ENCODE measurements at regions not wholly inside any gene's neighbourhood (a gene's known extent, or its start where the extent isn't known, plus 50 kb on each side); places are given as distances from the start of the nearest gene placed in this dataset.

DNA sequence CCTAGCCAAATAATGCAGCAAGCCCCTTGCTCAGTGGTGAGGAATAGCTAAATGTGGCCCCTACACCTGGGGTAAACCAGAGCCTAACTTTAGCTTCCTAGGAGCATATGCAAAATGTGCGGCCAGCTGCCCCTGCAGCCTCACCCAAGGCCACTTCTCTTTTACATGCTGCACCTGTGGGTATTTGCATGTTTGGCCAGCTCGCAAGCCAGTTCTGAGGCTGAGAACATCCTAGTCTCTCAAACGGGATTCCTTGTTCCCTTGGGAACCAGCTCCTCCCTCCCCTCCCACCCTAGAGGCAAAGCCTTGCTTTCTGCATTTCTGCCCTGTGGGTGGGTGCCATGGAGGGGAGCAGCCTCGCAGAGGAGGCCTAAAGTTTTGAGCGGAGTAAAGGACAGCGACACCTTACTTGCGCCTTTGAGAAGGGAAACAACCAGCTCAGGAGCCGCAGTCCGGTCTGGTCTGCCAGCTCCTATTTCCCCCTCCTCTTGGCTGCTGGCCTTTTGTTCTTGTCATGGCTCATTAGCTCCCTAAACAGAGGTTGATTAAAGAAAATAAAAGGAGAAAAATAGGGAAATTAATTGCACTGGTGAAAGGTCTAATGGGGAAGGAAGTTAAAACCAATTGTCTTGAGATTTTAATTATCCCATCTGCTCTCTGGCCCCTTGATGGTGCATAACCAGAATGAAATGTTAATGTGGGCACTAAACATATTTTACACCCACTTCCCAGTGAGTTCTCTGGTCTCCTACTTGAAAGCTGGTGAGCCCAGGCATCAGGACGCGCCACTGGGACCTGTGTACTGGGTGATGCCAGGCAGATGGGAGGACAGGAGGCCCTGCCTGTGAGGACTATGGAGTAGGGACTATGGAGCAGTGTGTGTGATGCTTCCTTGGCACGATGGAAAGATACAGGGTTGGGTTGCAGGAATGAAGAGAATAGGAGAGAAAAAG is 68.7 kb downstream of the TEX35 start:
- TF ChIP-seq CREB1 (IDR thresholded peaks at IDR 0.05; ENCODE audit: low read depth) (no peak), CEBPB (IDR thresholded peaks at IDR 0.05) (no peak), ZBTB7A (IDR thresholded peaks at IDR 0.05; ENCODE audit: low read depth) (no peak), RAD21 (IDR thresholded peaks at IDR 0.05; ENCODE audit: low read depth) (no peak), EGR1 (IDR thresholded peaks at IDR 0.05) (no peak), YY1 (IDR thresholded peaks at IDR 0.05; ENCODE audit: low read depth) (no peak), EP300 (IDR thresholded peaks at IDR 0.05; ENCODE audit: borderline replicate concordance) (no peak), FOXM1 (IDR thresholded peaks at IDR 0.05; ENCODE audit: borderline replicate concordance, low read depth) (no peak), TAF1 (IDR thresholded peaks at IDR 0.05; ENCODE audit: low read depth) (no peak), TCF12 (IDR thresholded peaks at IDR 0.05; ENCODE audit: low read depth) (no peak)
- TF ChIP-seq, protein P1, sequence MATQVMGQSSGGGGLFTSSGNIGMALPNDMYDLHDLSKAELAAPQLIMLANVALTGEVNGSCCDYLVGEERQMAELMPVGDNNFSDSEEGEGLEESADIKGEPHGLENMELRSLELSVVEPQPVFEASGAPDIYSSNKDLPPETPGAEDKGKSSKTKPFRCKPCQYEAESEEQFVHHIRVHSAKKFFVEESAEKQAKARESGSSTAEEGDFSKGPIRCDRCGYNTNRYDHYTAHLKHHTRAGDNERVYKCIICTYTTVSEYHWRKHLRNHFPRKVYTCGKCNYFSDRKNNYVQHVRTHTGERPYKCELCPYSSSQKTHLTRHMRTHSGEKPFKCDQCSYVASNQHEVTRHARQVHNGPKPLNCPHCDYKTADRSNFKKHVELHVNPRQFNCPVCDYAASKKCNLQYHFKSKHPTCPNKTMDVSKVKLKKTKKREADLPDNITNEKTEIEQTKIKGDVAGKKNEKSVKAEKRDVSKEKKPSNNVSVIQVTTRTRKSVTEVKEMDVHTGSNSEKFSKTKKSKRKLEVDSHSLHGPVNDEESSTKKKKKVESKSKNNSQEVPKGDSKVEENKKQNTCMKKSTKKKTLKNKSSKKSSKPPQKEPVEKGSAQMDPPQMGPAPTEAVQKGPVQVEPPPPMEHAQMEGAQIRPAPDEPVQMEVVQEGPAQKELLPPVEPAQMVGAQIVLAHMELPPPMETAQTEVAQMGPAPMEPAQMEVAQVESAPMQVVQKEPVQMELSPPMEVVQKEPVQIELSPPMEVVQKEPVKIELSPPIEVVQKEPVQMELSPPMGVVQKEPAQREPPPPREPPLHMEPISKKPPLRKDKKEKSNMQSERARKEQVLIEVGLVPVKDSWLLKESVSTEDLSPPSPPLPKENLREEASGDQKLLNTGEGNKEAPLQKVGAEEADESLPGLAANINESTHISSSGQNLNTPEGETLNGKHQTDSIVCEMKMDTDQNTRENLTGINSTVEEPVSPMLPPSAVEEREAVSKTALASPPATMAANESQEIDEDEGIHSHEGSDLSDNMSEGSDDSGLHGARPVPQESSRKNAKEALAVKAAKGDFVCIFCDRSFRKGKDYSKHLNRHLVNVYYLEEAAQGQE (IDR thresholded peaks at IDR 0.05; ENCODE audit: low read depth): no peak
- TF ChIP-seq, protein P2, sequence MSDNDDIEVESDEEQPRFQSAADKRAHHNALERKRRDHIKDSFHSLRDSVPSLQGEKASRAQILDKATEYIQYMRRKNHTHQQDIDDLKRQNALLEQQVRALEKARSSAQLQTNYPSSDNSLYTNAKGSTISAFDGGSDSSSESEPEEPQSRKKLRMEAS (IDR thresholded peaks at IDR 0.05): no peak

All from Ishikawa (cell line).